GM19043 (cell line): ENCODE measurements at regions not wholly inside any gene's neighbourhood (a gene's known extent, or its start where the extent isn't known, plus 50 kb on each side); places are given as distances from the start of the nearest gene placed in this dataset.
"Not testable (repeated sequence)": the region's sequence is repeated elsewhere in the genome, so short reads cannot be mapped to it uniquely, and the experiment has no call there.

ENCODE experiments used
- ATAC-seq: cut with Tn5 transposase; IDR thresholded peaks from one replicate; pipeline ENCODE4 v1.9.1; 2021; ENCODE audit warnings: low read depth; ENCODE audit not compliant: unreplicated experiment

- no peak for ATAC-seq
These were observed 103.1 kb downstream of the VGLL3 start for GRCh38 chr3:86887876-86888275.

DNA sequence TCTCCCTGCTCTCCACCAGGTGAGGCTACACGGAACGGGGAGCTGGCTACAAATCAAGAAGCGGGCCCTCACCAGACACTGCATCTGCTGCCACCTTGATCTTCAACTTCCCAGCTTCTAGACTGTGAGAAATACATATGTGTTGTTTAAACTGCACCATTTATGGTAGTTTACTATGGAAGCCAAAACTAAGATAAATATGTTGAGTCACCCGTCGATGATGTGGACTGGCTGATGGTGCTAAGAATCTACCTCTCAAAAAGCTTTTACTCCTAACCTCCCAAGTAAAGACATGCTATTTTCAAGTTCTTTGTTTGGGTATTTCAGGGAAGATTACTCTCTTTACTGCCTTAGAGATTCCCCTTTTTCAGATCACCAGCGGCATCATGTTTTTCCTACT lies 110.9 kb downstream of the VGLL3 start:
- no peak for ATAC-seq

- not testable (repeated sequence) for ATAC-seq
These were observed 114.3 kb downstream of the VGLL3 start for GRCh38 chr3:86876504-86877181.

DNA sequence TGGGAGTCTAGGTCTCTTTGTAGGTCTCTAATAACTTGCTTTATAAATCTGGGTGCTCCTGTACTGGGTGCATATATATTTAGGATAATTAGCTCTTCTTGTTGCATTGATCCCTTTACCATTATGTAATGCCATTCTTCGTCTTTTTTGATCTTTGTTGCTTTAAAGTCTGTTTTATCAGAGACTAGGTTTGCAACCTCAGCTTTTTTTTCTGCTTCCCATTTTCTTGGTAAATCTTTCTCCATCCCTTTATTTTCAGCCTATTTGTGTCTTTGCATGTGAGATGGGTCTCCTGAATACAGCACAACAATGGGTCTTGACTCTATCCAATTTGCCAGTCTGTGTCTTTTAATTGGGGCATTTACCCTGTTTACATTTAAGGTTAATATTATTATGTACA lies 116.2 kb downstream of the VGLL3 start:
- ATAC-seq: not testable (repeated sequence)

- no peak for ATAC-seq
These were observed 121.4 kb downstream of the VGLL3 start for GRCh38 chr3:86869566-86869965.

DNA sequence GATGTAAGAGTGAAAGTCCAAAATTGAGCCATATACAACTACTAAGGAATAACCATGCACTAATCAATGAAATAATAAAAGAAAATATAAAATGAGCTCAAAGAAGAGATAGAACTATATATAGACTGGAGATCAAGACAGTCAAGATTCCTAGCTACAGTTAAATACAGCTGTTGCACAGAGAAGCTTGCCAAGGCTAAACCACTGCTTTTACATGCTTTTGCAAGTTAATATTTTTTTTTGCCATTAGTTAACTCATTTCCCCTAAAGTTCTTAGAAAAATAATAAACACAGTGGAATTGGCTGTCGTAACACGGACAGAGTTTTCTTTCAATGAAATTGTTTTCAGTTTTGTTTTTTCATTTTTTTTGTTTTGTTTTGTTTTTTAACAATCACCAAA lies 123.0 kb downstream of the VGLL3 start:
- no peak for ATAC-seq

- no peak for ATAC-seq
These were observed 125.4 kb downstream of the VGLL3 start for GRCh38 chr3:86865506-86865905.

- ATAC-seq: no peak
These were observed 134.2 kb downstream of the VGLL3 start for GRCh38 chr3:86856711-86857110.

GRCh38 chr3:86849991-86850390 lies 141.0 kb downstream of the VGLL3 start:
- ATAC-seq: no peak

GRCh38 chr3:86845726-86846125 lies 145.2 kb downstream of the VGLL3 start:
- no peak for ATAC-seq

- no peak for ATAC-seq
These were observed 152.0 kb downstream of the VGLL3 start for GRCh38 chr3:86838927-86839326.

GRCh38 chr3:86837871-86838270 lies 153.1 kb downstream of the VGLL3 start:
- no peak for ATAC-seq

GRCh38 chr3:86830566-86830965 lies 160.4 kb downstream of the VGLL3 start:
- no peak for ATAC-seq

DNA sequence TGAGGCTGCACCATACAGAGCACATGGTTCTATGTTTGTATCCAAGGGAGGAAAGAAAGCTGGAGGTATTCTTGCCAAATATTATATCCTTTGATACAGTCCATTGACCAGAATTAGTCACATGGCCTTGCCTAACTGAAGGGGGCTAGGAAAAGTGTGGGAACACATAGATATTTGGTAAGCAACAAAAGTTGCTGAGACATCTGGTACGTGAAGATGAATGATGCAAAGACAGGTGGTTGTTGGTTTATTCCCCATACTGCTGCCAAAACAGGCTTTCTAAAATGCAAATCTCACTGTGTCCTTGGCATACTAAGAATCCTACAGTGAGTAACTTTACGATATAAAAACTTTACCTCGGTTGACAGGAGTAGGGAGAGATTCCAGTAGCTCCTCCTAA lies 162.2 kb downstream of the VGLL3 start:
- no peak for ATAC-seq

DNA sequence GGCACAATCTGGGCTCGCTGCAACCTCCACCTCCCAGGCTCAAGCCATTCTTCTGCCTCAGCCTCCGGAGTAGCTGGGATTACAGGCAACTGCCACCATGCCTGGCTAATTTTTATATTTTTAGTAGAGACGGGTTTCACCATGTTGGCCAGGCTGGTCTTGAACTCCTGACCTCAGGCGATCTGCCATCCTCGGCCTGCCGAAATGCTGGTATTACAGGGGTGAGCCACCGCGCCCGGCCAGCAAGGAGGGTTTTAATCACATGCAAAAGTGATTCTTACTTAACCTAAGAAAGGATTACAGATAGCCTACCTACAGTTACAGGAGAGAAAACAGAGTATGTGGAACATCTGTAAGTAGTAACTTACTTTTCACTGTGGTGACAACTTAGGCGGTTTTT lies 163.4 kb downstream of the VGLL3 start:
- ATAC-seq: not testable (repeated sequence)

GRCh38 chr3:86826292-86826691 lies 164.7 kb downstream of the VGLL3 start:
- ATAC-seq: no peak

DNA sequence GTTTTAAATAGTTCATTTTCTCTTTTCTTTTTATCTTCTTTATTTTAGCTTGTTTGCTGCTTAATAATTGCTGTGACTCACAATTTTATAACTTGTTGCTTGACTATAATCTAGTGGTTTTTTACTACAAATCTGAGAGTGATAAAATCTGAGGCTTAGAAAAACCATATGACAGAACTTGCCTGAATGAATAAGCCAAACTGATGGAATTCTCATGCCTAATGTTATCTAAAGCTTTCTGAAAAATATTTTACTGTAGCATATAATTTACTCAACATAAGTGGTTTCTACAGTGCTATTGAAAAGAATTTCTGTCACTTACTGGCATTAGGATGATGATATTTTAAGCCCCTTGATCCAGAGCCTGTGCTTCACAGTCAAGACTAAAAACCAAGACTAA lies 175.1 kb downstream of the VGLL3 start:
- no peak for ATAC-seq

- no peak for ATAC-seq
These were observed 175.9 kb downstream of the VGLL3 start for GRCh38 chr3:86814918-86815655.

DNA sequence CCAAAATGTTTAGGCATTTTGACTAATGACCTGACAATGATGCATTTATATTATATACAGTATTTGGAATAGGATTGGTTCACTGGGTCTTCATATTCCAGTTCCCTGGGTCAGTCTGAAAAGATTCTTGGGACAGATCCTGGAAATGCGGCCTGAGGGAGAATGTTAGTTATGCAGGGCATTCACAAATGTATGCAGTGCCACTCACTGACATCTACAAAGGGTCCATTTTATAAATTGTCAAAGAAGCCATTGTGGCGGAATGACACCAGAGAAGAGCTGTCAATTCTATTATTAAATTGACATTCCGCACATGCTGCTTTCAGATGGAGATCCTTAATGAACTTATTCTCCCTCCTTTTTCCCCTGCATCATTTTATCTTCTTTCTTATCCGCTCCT lies 176.6 kb downstream of the VGLL3 start:
- ATAC-seq: no peak

GRCh38 chr3:86801921-86802320 lies 189.0 kb downstream of the VGLL3 start:
- no peak for ATAC-seq

- ATAC-seq: no peak
These were observed 189.9 kb downstream of the VGLL3 start for GRCh38 chr3:86801066-86801465.

- ATAC-seq: no peak
These were observed 190.8 kb downstream of the VGLL3 start for GRCh38 chr3:86800116-86800515.
